ENCODE measurements at regions not wholly inside any gene's neighbourhood (a gene's known extent, or its start where the extent isn't known, plus 50 kb on each side); places are given as distances from the start of the nearest gene placed in this dataset.

DNA sequence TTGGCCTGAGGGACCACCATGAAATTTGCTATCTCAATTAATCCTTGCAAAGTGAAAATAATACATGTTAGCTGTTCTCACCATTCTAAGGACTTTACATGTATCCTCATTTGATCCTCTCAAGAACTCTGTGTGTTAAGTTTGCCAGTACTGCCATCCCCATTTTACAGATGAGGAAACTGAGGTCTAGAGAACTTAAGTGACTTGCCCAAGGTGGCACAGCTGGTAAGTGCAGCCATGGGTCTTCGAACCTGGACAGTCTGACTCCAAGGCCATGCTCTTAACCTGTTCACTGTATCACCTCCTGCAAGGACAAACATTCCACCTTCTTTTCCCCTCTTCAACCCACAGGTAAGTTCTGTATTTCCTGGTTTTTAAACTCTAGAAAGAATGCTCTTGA, 85.3 kb upstream of the NFE2L3 start:
- TF ChIP-seq, protein P1, sequence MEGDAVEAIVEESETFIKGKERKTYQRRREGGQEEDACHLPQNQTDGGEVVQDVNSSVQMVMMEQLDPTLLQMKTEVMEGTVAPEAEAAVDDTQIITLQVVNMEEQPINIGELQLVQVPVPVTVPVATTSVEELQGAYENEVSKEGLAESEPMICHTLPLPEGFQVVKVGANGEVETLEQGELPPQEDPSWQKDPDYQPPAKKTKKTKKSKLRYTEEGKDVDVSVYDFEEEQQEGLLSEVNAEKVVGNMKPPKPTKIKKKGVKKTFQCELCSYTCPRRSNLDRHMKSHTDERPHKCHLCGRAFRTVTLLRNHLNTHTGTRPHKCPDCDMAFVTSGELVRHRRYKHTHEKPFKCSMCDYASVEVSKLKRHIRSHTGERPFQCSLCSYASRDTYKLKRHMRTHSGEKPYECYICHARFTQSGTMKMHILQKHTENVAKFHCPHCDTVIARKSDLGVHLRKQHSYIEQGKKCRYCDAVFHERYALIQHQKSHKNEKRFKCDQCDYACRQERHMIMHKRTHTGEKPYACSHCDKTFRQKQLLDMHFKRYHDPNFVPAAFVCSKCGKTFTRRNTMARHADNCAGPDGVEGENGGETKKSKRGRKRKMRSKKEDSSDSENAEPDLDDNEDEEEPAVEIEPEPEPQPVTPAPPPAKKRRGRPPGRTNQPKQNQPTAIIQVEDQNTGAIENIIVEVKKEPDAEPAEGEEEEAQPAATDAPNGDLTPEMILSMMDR (IDR thresholded peaks at IDR 0.05), result no peak
- H3K9me3 ChIP-seq, result no peaks in the 10 kb centered on the region

DNA sequence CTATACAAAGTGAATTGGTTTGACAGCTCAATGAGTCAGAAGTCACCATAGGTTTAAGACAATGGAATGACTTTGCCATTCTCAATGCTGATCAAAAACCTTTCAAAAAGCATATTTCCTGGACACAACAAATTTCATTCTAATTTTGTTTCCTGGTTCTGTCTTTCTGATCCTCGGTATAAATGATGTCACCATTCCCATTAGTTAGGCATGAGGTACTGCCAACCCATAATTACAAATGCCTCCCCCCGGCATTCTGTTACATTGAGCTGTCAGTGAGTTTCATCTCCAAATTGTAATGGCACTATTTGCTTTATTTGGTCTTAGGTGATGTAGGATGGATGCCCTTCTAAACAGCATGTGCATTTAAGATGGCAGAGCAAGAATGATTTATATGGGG, 81.7 kb upstream of the NFE2L3 start:
- Histone ChIP-seq H3K36me3 (no peaks in the 10 kb centered on the region), H3K4me1 (ENCODE audit: control insufficient read depth in 1 of 2, insufficient read depth in 1 of 2, low read depth in 1 of 2, low read length in 1 of 2) (no peaks in the 10 kb centered on the region), H3K27me3 (peaks cover 46% of the 10 kb centered on the region), H3K9me3 (no peaks in the 10 kb centered on the region), H3K4me3 (ENCODE audit: low read depth in 1 of 2, low read length in 1 of 2) (no peak overlapping the region), H3K27ac (no peak overlapping the region)
- TF ChIP-seq, protein P1 (IDR thresholded peaks at IDR 0.05), result no peak

More for the DNA sequence above, 85.3 kb upstream of the NFE2L3 start:
- no peak overlapping the region for H3K4me3 ChIP-seq (ENCODE audit: low read depth in 1 of 2, low read length in 1 of 2)
- no peaks in the 10 kb centered on the region for H3K36me3 ChIP-seq
- no peaks in the 10 kb centered on the region for H3K4me1 ChIP-seq (ENCODE audit: control insufficient read depth in 1 of 2, insufficient read depth in 1 of 2, low read depth in 1 of 2, low read length in 1 of 2)
- H3K27me3 ChIP-seq, result peaks cover 52% of the 10 kb centered on the region
- H3K27ac ChIP-seq, result no peak overlapping the region

DNA sequence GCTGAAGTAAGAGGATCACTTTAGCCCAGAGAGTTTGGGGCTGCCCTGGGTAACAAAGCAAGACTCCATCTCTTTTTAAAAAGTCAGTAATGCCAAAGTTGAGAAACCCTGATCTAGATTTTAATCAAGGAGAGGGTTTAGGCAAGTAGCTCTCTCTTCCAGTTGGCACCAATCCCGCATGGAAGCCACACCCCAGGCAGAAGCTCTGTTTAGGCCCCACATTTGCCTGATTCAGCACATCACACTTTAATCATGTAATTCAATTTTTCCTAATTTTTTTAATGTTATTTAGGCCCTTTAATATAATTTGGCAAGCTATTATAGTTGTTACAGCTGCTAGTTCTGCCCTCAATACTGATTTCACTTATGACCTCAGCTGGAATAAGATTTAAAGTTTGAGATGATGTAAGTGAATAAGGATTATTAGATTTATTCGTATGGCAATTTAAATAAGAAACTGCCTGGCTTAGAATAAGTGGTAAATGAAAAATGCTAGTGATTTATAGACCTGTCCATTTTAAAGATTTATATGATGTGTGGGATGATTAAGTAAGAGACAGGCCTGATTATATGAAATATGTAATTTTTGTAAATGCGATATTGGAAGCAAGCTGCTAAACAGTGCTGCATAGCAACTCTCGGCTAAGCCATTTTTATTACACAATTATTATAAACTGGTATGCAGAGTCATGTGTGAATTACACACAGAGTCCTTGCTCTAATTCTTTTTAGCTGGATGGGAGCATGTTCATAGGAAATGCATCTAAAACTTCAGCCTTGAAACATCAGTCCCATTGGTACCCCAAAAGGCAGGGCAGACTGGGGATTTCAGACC, 80.2 kb upstream of the NFE2L3 start:
- H3K27me3 ChIP-seq, result peaks cover 44% of the 10 kb centered on the region
- H3K4me3 ChIP-seq (ENCODE audit: low read depth in 1 of 2, low read length in 1 of 2), result no peak overlapping the region
- no peak overlapping the region for H3K27ac ChIP-seq
- TF ChIP-seq, protein P1 (IDR thresholded peaks at IDR 0.05), result no peak
- no peaks in the 10 kb centered on the region for H3K9me3 ChIP-seq
- no peaks in the 10 kb centered on the region for H3K36me3 ChIP-seq
- H3K4me1 ChIP-seq (ENCODE audit: control insufficient read depth in 1 of 2, insufficient read depth in 1 of 2, low read depth in 1 of 2, low read length in 1 of 2), result no peaks in the 10 kb centered on the region

DNA sequence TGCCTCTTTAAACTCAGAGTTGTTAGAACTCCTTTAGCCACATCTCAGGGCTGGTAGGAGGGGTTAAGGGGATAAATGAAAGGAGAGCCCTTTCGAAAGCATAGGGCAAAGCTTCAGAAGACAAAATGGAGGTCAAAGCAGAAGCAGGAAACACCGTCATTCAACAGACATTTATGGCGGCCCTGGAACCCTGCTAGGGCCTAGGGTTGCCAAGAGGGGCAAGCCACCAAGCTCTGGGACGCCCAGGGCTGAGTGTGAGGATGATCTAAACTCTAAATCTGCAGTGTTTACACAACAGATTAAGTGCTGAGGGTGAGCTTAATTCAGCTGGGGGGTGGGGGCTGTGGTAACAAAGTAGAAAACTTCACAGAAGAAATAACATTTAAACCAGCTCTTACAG, 79.0 kb upstream of the NFE2L3 start:
- Histone ChIP-seq H3K9me3 (no peaks in the 10 kb centered on the region), H3K27ac (no peak overlapping the region), H3K36me3 (no peaks in the 10 kb centered on the region), H3K4me1 (ENCODE audit: control insufficient read depth in 1 of 2, insufficient read depth in 1 of 2, low read depth in 1 of 2, low read length in 1 of 2) (no peaks in the 10 kb centered on the region), H3K27me3 (peaks cover 45% of the 10 kb centered on the region), H3K4me3 (ENCODE audit: low read depth in 1 of 2, low read length in 1 of 2) (no peak overlapping the region)
- TF ChIP-seq, protein P1 (IDR thresholded peaks at IDR 0.05), result no peak

DNA sequence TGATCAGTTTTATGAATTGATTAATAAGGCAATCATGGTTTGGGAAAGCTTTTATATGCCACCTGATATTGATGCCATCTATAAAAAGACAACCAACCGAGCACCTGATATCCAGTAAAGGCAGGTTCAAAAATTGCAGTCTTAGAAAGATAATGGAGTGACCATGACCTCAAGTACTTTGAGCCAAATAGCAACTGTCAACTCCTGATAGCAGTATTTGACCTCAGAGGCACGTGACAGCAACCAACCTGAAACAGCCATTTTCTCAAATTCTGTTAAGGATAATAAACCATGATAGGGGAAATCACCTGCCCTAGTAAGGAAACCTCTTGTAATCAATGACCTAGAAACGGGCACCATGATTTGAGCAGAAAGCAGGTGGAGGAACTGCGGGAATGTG, 77.1 kb upstream of the NFE2L3 start:
- H3K4me1 ChIP-seq (ENCODE audit: control insufficient read depth in 1 of 2, insufficient read depth in 1 of 2, low read depth in 1 of 2, low read length in 1 of 2), result peaks cover 0 to 4% of the 10 kb centered on the region in 2 experiments
- TF ChIP-seq, protein P1 (IDR thresholded peaks at IDR 0.05), result no peak
- H3K4me3 ChIP-seq (ENCODE audit: low read depth in 1 of 2, low read length in 1 of 2), result no peak overlapping the region

More for the DNA sequence above, 77.1 kb upstream of the NFE2L3 start:
- Histone ChIP-seq H3K27ac (no peak overlapping the region), H3K36me3 (no peaks in the 10 kb centered on the region), H3K9me3 (no peaks in the 10 kb centered on the region), H3K27me3 (peaks cover 48% of the 10 kb centered on the region)

All from neutrophil (primary cell).